HG03159 (cell line): ENCODE measurements at regions not wholly inside any gene's neighbourhood (a gene's known extent, or its start where the extent isn't known, plus 50 kb on each side); places are given as distances from the start of the nearest gene placed in this dataset.

Source experiments
- ATAC-seq: cut with Tn5 transposase; IDR thresholded peaks from one replicate; pipeline ENCODE4 v1.9.1; 2021; ENCODE audit warnings: mild to moderate bottlenecking, moderate library complexity; ENCODE audit not compliant: unreplicated experiment

- ATAC-seq: no peak
These were observed 146.9 kb upstream of the MRPS30 start for GRCh38 chr5:44661851-44662250.

GRCh38 chr5:44660251-44660650 lies 148.5 kb upstream of the MRPS30 start:
- ATAC-seq: no peak

GRCh38 chr5:44659334-44659733 lies 149.4 kb upstream of the MRPS30 start:
- no peak for ATAC-seq

GRCh38 chr5:44652674-44653073 lies 156.1 kb upstream of the MRPS30 start:
- ATAC-seq: no peak

GRCh38 chr5:44646016-44646415 lies 162.7 kb upstream of the MRPS30 start:
- ATAC-seq: no peak

GRCh38 chr5:44645502-44645901 lies 163.2 kb upstream of the MRPS30 start:
- ATAC-seq: no peak

GRCh38 chr5:44644628-44645027 lies 164.1 kb upstream of the MRPS30 start:
- no peak for ATAC-seq

- no peak for ATAC-seq
These were observed 166.9 kb upstream of the MRPS30 start for GRCh38 chr5:44641820-44642219.

GRCh38 chr5:44640945-44641456 lies 167.7 kb upstream of the MRPS30 start:
- ATAC-seq: no peak

GRCh38 chr5:44637916-44638869 lies 170.6 kb upstream of the MRPS30 start:
- no peak for ATAC-seq

- no peak for ATAC-seq
These were observed 176.4 kb upstream of the MRPS30 start for GRCh38 chr5:44632344-44632743.

- no peak for ATAC-seq
These were observed 181.9 kb upstream of the MRPS30 start for GRCh38 chr5:44626846-44627245.

GRCh38 chr5:44622331-44622730 lies 186.4 kb upstream of the MRPS30 start:
- no peak for ATAC-seq

- ATAC-seq: no peak
These were observed 188.7 kb upstream of the MRPS30 start for GRCh38 chr5:44619875-44620610.

- no peak for ATAC-seq
These were observed 193.9 kb upstream of the MRPS30 start for GRCh38 chr5:44614845-44615244.

- ATAC-seq: no peak
These were observed 194.8 kb upstream of the MRPS30 start for GRCh38 chr5:44613936-44614335.

GRCh38 chr5:44605926-44606325 lies 202.8 kb upstream of the MRPS30 start:
- no peak for ATAC-seq

- no peak for ATAC-seq
These were observed 205.1 kb upstream of the MRPS30 start for GRCh38 chr5:44603496-44604272.

- no peak for ATAC-seq
These were observed 185.5 kb upstream of the FGF10 start for GRCh38 chr5:44574678-44575077.

GRCh38 chr5:44568519-44568918 lies 179.3 kb upstream of the FGF10 start:
- ATAC-seq: no peak

- no peak for ATAC-seq
These were observed 176.7 kb upstream of the FGF10 start for GRCh38 chr5:44565902-44566301.
